Left hindlimb (tissue), 1 donor: ENCODE measurements at regions not wholly inside any gene's neighbourhood (a gene's known extent, or its start where the extent isn't known, plus 50 kb on each side); places are given as distances from the start of the nearest gene placed in this dataset.
A peak's percentile ranks its signal among the peaks of the same experiment; 100 is the strongest.

Source experiments
- DNase-seq: peaks from one replicate; pipeline ENCODE4 v3.0.0-alpha.2; 2018

DNA sequence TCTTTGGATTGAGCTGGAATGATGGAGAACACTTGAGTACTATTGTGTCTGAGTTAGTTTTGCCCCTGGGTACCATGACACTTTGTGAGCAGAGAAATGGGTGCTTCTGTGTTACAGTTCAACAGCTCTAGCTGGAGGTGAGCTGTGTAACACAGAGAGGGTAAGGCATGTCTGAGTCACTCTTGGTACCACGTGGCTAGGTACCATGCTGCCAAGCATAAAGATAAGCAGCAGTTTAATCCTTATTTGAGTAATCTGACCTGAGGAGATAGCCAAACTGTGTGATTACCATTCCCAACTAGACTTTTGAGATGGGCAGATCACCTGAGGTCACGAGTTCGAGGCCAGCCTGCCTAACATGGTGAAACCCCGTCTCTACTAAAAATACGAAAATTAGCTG is 122.0 kb downstream of the OLFM4 start:
- DNase-seq: no peak

DNA sequence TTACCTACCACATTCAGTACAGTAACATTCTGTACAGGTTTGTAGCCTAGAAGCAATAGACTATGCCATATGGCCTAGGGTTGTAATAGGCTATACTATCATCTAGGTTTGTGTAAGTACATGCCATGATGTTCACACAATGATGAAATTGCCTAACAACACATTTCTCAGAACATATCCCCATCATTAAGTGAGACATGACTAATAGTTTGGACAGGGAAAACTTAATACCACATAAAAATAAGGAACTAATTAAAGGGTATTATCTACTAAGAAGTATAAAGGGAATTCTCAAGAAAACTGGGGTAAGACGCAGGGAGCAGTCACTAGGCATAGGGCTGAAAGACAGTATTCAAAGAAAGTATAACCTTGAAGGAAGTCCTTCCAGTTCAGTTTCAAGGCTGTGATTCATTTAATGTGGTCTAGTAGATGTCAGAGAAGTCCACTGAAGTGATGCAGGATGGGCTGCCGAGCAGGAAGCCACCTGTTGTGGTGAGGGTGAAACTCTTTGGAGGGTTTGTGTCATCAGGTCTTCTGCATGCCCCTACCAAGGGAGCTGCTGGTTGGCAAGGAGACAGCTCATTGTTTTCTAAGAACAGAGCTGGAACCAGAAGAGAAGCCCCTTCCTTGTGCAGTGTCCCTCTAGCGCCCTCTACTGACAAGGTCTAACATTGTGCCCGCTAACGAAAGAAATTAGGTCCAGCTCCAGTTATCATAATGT is 122.9 kb downstream of the OLFM4 start:
- peak; percentile 45 for DNase-seq

DNA sequence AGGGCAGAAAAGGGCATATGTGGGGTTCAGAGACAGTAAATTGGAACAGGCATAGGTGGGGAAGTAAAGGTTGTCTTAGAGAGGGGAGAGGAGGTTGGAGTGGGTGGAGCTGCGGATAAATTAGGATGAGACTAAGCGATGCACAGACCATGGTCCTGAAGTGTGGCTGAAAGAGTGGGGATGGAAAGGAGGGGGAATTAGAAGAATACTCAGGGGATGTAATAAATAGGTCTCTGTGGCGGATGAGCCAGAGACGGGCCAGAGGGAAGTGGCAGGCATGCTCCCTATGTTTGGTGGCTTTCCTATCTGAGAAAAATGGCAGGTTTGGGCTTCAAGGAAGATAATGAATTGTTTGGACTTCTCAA is 123.4 kb downstream of the OLFM4 start:
- DNase-seq: no peak

DNA sequence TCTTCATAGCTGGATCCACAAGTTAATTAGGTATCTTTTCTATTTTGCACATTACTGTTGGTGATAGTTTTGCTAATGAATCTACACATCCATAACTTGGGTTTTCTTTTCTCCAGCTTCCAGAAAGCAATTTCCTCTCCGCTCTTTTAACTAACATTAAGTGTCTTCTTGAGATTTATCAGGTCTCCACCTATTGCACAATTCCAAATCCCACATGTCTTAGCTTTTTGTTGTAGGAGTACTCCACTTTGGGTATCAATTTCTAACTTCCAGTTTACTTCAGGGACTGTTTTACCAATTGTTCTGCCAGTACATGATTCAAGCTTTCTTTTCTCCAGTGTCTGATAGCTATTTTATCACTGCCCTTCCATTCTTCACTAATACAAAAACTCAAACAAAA is 129.6 kb downstream of the OLFM4 start:
- no peak for DNase-seq

DNA sequence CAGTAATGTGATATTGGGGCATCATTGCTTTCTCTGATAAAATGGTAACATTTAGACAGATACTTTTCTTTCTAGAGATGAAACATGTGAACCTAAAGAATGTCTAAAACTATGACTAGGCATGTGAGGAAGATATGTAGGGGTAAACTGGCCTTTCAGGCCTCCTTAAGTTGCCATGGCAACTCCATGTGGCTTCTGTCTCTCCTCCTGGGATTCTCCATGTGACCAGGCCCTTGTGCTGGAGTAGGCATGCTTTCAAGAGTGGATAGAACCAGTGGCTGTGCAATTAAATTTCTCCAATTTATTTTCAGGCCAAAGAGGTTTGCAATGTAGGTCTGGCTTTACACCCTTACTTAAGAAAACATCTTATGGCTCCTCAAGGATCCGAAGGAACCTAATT is 130.8 kb downstream of the OLFM4 start:
- no peak for DNase-seq

DNA sequence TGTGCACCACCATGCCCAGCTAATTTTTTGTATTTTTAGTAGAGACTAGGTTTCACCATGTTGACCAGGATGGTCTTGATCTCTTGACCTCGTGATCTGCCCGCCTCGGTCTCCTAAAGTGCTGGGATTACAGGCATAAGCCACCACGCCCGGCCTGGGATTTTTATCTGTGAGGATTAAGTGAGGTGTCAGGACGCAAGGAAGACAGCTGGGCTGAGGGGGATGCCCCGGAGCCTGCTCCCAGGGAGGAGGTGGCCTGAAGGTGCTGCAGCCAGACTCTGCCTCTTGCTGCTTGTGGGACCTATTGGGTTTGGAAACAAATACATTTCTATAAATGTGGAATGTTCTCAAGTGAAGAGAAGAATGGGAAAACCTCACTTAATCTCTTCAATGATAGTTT is 131.6 kb downstream of the OLFM4 start:
- DNase-seq: no peak

DNA sequence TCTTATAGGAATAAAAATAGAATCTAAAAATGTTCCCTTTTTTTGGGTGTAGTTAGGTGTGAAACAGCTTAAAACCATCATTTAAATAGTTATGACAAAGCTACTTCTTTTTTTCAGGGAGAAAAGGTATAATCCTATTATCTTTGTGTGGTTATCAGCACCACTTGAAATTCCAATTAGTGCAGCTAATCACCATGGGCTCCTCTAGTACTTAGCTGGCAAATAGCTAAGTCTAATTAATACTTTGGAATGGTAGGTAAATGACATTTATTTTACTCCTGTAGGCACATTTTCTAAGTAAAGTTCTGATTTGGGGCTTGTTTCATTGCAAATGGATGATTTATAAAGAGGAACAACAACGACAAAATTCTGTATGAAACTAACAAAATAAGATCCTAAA is 132.6 kb downstream of the OLFM4 start:
- no peak for DNase-seq

DNA sequence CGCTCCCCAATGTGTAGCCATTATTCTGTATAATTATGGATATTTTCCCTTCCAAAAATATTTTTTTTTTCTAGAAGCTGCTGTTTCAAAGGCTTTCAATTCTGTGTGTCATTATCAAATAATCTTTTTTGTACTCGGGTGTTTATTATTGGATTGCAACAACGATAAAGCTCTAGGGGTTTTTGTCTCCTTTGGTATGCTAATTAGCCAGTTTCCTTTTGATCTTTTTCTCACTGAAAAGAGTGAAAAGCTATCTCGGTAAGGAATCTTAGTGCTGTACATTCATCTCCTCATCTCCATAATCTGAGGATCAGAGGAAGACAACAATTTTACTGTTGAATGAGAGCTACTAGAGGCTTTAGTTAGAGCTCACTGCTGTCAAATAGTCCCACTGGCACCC is 136.6 kb downstream of the OLFM4 start:
- DNase-seq: no peak

DNA sequence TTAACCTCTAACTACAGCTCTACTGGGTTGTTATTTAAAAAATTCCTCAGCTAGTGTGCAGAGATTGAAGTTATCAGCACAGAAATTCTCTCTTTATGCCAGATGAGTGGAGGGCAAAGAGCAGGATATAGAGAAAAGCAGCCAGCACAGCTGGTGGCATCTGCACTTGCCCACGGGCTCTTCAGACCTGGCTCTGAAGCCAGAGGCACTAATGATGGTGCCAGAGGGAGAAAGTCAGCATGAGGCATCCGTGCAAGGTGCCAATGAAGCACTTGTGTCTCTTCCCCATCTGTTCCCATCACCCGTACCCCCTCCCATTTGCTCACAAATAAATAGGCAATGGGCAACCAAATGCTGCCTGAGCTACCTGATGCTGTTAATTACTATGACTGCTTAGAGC is 138.9 kb downstream of the OLFM4 start:
- no peak for DNase-seq

DNA sequence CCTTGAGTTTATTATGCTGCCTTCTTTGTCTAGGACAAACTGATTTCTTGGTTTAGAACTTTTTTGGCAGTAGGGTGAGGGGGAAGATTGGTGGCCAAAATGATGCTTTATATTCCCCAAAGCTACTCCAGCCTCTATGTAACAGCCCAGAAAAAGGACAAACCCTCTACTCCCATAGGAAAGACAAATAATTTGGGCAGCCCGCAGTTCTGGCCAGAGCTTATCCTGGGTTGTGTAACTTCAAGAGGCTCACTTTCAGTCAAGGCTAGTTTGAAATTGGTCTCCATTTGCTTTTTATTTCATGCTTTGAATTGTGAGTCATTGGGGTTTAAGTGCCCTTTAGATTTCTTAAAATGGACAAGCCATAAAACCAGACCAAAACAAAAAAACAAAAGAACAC is 142.3 kb downstream of the OLFM4 start:
- DNase-seq: no peak

DNA sequence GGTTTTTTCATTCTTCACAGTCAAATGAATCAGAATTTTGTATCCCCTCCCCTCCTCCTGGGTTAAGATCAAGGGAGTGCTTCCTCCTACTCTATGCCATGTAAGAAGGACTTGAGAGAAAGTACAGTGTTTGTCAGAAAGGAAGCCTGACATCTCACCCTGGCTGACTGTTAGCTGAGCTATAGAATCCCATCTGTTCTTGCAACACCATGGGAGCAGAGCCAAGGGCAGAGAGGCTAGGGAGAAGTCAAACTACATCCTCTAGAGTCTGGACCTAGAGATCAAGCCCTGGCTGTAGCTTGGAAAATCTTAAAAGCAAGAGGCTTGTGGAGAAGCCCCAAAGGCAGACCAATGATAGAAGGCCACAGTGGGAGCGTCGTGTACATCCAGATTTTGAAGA is 145.9 kb downstream of the OLFM4 start:
- DNase-seq: no peak

DNA sequence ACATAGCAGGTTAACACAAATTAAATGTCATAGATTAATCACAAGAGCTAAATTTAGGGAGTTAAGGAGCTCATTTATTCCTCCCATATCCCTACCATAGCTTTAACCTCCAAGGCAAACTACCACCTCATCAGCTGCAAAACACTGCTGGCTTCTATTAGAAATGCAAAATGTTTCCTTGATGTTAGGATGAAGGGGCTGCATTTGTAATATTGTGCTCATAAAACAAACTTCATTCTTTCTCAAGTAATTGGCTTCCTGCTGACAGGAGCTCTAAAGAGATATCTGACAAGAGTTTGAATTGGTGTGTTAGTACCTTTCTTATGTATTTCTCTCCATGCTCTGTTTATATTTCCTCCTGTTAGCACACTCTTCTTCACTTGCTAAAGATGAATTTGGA is 152.1 kb downstream of the OLFM4 start:
- no peak for DNase-seq

DNA sequence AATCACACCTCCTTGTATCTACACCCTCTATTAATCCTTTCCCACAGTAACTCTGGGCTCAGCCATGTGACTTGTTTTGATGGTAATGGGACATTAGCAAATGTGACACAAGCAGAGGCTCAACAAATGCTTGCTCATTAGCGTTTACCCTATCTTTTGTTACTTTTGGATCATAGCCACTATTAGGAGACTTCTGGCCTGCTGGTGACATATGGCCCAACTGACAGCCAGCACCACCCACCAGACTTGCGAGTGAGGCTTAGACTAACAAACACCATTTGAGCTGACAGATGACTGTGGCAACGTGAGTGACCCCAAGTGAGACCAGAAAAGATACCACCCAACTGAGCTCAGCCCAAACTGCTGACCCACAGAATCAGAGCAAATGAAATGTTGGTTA is 154.1 kb downstream of the OLFM4 start:
- no peak for DNase-seq

DNA sequence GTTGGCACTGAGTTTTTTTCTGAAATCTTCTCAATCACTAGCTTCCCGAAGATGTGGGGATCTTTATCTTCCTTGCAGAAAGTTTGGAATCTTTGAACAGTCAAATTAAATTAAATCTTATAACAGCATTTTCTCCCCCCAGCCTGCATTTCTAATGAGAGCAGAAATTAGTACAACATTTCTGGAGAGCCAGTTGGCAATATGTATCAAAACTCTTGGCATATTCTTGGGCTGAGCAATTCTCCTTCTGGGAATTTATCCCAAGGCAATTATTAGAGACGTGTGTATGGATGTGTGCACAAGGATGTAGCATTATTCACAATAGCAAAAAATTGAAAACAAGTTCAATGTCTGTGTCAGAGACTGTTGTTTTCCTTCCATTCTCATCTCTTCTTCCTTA is 159.5 kb downstream of the OLFM4 start:
- no peak for DNase-seq

DNA sequence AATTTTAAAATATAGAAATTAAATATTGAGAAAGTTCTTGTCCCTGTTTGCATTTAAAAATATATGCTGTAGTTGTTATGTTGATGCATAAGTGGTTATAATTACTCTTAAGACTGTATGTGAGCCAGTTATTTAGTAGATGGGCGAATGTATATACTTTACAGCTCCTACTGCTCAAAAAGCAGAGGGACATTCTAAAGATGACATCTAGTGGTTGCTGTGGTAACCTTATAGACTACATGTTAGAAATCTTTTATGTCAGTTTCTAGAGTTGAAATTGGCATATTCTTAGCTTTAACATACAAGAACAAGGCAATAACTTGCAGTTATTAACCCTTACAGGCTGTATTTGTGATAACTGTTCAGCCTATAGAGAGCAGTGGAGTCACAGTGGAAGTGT is 160.5 kb downstream of the OLFM4 start:
- DNase-seq: no peak

DNA sequence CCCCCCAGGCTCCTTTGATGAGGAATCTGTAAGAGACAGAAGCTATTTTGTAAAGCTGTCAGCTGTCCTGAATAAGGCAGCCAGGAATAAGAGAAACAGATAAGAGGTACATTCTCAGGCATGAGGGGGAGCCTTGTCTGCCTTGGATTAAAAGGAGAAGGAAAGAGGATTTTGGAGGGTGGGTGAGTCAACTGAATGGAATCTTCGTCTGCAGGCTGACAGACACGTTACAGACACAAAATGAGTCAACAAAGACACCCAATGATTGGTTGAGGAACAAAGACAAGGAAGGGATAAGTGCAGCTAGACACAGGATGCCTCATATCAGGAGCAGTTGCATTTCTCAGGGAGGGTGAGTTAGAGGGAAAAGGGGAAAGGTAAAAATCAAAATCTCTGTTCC is 162.5 kb downstream of the OLFM4 start:
- no peak for DNase-seq

DNA sequence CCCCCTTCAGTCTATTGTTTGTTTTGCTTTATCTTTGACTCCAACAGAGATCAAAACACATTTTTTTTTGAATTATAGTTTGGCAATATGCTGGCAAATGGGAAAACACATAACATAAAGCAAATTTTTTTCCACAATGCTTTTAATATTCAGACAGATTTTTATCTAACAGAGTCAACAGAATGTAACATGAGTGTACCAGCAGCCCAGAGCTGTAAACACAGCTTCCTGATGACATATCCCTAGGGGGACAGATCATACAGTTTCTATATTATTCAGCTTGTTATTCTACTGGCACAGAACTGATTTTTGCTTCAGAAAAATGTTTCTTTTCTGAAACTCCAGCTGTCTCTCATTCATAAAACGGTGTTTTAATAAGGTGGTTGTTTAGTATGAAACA is 168.8 kb downstream of the OLFM4 start:
- DNase-seq: no peak

DNA sequence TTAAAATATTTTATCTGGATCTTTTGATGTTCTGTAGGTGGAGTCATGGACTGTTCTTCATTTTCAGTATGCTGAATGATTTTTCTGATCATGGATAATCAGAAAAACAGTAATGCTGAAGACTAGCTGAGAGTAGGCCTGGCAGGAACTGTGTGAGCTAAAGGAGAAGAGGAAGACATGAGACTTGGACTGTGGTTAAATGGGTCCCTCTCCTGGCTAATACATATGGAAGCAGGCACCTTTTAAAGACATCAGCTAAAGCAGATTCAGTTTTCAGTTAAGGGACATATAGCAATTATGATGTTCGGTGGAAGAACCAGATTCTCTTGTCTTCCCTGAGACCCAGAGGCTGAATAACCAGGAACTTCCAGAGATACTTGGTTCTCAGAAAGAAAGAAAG is 169.4 kb downstream of the OLFM4 start:
- DNase-seq: no peak

DNA sequence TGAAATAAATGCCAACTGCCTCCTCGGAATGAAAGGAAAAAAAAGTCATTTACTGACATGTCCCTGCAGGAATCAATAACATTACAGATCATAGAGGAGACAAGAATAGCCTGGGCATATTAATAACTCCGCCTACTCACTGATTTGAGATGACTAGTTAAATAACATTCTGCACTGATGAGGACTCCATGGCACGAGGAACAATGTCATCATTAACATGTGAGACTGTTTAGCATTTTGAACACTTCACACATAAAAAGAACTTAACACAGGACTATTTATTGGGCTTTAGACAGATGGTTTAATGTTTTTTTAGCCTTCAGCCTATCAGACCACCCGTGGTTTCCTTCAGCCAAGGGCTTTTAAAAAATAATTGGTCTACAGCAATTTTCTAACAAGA is 170.1 kb downstream of the OLFM4 start:
- no peak for DNase-seq

DNA sequence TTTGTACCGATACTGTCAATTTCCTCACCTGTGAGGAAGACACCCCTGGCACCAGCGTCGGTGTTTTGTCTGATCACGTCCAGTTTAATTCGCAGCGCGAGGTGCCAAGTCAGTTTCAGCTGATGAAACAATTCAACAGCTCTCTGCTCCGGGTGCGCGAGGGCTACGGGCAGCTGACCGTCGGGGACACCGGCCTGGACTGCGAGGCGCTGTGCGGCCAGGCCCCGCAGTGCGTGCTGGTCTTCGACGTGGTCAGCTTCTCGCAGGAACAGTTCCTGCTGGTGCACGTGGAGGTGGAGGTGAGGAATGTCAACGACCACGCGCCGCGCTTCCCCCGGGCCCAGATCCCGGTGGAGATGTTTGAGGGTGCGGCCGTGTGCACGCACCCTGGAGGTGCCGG is 171.5 kb downstream of the OLFM4 start:
- DNase-seq: no peak

DNA sequence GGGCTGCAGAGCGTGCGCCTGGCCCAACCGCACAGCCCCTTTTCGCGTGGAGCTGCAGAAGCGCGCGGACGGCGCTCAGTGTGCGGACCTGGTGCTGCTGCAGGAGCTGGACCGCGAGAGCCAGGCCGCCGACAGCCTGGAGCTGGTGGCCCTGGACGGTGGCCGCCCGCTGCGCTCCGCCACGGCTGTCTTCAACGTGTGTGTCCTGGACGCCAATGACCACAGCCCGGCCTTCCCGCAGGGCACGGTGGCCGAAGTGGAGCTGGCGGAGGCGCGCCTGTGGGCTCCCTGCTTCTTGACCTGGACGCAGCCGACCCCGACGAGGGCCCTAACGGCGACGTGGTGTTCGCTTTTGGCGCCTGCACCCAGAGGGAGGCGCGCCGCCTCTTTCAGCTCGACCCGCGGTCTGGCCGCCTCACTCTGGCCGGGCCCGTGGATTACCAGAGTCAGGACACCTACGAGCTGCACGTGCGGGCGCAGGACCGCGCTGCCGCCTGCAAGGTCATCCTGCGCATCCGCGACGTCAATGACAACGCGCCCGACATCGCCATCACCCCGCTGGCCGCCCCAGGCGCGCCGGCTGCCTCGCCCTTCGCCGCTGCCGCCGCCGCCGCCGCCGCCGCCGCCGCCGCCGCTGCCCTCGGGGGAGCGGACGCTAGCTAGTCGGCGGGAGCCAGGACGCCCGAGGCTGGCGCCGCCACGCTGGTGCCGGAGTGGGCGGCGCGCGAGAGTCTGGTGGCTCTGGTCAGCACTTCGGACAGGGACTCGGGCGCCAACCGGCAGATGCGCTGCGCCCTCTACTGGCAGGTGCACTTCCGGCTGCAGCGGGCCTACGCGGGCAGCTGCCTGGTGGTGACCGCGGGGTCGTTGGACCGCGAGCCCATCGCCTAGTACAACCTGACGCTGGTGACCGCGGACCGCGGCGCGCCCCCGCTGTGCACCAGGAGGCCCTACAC is 172.2 kb downstream of the OLFM4 start:
- DNase-seq: peak; percentile 71

DNA sequence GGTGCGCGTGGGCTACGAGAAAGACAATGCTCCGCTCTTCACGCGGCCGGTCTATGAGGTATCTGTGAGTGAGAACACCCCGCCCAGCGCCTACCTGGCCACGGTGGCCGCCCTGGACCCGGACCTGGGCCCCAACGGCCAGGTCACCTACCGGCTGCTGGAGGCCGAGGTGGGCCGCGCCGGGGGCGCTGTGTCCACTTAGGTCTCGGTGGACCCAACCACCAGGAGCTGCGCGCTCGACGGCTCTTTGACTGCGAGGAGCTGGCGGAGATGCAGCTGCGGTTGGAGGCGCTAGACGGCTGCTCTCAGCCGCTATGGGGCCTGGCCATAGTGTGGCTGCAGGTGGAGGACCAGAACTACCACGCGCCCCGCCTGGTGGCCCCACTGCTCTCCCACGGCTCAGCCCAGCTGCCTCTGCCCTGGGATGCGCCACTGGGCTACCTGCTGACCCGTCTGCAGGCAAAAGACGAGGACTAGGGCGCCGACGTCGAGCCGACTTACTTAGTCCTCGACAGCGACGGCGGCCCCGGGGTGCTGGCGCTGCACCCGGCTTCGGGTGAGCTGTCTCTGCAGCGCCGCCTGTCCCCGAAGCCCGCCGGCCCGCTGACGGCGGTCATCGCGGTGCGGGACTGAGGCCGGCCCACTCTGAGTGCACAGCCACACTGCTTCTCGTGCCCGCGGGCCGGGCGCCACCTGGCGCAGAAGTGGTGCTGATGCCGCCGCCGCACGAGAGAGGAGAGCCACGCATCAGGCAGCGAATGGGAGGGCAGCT is 173.0 kb downstream of the OLFM4 start:
- DNase-seq: no peak

DNA sequence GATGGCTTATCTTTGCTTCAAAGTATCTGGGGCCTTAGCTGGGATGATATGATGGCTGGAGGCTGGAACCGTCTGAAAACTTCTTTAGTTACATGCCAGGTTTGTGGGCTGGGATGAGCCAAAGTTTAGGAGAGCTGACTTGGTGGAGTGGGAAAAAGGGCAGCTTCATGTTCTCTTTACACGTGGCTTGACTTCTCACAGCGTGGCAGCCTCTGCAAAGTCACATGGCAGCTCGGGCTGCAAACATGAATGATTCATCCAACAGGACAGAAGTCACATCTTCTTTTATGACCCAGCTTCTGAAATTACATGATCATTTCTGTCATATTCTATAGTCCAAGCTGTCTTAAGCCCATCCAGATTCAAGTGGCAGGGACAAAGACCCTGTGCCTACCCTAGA is 176.0 kb downstream of the OLFM4 start:
- DNase-seq: no peak

DNA sequence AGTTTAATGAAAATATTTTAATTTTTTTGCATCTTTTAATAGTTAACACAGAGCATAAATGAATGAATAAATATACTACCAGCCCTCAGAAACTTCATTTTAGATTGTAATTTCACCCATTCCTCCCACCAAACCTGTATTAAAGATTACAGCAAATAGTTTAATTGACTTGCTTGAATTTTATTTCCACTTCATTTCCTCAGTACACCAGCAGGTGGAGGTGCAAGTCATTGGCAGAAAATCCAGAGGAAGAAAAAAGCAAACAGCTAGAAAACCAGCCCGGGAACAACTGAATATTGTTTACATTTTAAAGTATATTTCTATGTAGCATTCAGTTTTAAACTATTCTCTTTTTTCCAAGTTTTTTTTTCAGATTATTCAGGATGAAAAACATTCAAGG is 177.8 kb downstream of the OLFM4 start:
- DNase-seq: no peak
